SKM-1 (cell line): ENCODE measurements at regions not wholly inside any gene's neighbourhood (a gene's known extent, or its start where the extent isn't known, plus 50 kb on each side); places are given as distances from the start of the nearest gene placed in this dataset.
A peak's percentile ranks its signal among the peaks of the same experiment; 100 is the strongest.
"Not testable (repeated sequence)": the region's sequence is repeated elsewhere in the genome, so short reads cannot be mapped to it uniquely, and the experiment has no call there.

ENCODE experiments used
- DNase-seq: peaks from one replicate; lab custom pipeline; 2025; ENCODE audit not compliant: unreplicated experiment; lab: John Stamatoyannopoulos, UW

DNA sequence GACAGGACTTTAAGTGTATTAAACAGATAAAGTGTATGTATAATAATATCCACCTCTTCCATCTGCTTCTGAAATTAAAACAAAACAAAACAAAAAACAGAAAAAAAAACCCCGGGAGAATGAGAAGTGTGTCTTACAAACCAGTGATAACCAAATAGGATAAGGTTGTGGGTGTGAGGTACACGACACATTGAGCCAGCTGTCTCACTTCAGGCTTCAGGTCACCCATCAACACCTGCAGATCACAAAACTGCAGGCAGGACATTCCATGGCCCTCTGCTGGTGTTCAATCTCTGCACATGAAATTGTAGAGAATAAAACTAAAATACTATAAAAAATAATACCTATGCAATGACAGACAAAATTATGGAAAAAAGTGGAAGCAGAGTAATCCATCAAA lies 339.9 kb downstream of the SFMBT2 start:
- no peak for DNase-seq

DNA sequence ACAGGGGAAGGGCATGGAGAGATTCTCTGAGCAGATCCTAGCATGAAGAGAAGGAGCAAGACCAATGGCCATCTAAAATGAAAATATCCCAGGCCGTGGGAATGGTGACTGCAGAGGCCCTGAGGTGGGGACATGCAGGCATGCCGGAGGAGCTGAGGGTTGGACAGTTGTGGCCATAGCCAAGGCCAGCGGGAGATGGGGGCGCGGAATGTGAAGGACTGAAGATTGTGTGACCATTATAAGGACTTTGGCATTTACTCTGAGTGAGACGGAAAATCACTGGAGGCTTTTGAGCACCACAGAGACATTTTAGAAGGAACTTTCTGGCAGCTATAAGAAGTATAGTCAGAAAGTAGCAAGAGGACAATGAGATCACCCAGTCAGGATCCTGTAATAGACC lies 341.1 kb downstream of the SFMBT2 start:
- DNase-seq, result no peak

GRCh38 chr10:7056216-7056615 lies 354.6 kb downstream of the SFMBT2 start:
- no peak for DNase-seq

GRCh38 chr10:7054915-7055314 lies 355.9 kb downstream of the SFMBT2 start:
- no peak for DNase-seq

DNA sequence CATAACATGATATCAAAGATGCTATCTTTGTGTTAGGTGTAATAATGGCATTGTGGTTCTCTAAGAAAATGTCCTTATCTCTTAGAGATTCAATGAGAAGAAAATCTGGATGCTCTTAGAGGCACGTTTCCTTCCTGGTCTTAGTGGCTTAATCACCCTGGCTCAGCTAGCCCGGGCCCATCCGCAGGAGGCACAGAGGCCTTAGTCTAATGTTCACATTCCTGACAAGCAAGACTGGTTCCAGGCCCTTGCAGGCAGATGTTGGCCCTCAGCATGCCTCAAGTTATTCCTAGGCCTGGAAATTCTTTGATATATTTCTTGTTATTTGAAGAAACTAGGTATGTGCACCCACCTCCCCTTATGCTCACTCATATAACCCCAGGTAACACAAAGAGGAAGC lies 357.6 kb downstream of the SFMBT2 start:
- DNase-seq, result no peak

- DNase-seq, result not testable (repeated sequence)
Observed at GRCh38 chr10:7050024-7050423, 360.8 kb downstream of the SFMBT2 start.

GRCh38 chr10:7048061-7048460 lies 362.8 kb downstream of the SFMBT2 start:
- no peak for DNase-seq

- DNase-seq, result no peak
Observed at GRCh38 chr10:7046615-7047014, 364.2 kb downstream of the SFMBT2 start.

DNA sequence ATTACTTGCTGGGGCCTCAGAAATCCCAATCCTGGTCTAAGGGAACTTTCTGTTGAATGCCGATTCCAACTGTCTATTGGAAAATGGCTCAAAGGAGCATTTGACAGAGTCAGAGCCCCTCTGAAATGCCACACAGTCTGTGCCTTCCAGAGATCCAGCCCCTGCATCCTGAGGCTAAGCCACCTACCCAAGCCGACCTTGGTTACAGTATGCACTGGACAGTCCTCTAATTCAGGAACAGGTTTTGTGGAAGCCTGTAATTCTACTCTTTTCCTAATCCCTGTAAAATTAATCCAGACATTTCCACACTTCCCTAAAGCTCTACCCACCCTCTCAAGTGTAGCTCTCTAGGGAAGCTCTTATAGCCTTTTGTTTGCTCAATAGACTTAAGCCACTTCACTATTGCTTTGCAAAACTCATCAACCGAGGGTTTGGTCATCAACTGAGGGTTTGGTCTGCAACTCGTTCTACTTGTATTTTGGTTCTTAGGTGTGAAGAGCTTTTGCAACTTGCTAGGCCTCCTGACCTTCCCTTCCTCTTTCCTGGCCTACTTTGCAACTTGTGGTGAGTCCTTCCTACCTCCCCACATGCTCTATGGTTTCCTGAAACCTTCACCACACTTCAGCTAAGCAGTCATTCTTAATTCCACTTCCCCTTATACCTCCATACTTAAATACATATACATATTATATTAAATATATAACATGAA lies 364.8 kb downstream of the SFMBT2 start:
- peak; percentile 76 for DNase-seq

- DNase-seq, result no peak
Observed at GRCh38 chr10:7043055-7043653, 367.7 kb downstream of the SFMBT2 start.

DNA sequence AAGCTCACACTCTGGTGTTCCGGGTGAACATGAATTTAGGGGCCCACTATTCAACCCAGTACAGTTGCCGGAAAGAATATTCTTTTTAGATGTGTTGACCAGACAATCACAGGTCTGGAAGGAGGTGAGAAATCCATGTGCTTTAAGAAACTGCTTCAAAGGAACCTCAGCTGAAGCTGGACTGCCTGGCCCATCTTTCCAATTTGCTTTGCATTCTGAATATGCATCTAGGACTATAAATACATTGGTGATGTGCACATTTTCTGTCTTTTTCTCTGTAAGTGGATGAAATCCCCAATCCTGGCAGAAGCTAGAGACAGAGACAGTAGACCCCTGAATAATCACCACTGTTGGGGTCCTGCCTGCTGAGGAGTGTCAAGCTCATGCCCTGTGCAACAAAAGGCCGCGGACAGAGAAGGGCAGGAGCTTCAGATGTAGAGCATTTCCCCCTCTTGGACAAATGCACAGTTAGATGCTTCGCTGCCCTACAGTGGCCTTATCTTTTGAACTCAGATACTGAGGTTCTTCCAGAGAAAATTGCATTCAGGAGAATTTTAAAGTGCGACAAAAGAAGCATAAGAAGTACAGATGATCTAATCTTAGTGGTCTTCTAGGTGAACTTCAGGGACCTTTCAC lies 368.3 kb downstream of the SFMBT2 start:
- DNase-seq, result no peak

DNA sequence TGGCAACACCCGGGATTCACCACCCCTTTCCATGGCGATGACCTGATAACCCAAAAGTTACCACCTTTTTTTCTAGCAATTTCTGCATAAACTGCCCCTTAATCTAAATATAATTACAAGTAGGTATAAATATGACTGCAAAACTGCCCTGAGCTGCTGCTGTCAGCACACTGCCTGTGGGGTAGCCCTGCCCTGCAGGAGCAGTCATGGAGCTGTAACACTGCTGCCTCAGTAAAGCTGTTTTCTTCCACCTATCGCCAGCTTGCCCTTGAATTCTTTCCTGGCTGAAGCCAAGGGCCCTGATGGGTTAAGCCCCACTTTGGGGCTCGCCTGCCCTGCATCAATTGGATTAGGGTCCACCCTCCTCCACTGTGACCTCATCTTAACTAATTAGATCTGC lies 368.8 kb downstream of the SFMBT2 start:
- DNase-seq, result no peak

- no peak for DNase-seq
Observed at GRCh38 chr10:7040681-7041080, 370.2 kb downstream of the SFMBT2 start.

DNA sequence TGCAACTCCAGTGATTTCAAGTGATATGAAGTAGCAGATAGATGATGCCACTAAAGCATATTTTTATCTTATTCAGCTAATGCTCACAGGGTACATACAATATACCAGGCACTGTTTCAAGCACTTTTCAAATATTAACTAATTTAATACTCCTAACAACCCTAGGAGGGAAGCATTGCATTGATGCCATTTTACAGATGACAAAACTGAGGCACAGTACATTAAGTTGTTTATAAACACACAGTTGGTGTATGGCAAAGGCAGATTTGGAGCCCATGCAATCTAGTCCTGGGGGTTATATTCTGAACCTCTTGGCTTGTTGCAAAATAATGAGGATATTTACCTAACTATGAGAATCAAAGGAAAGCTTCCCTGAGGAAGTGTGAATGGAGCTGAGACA lies 371.0 kb downstream of the SFMBT2 start:
- no peak for DNase-seq

DNA sequence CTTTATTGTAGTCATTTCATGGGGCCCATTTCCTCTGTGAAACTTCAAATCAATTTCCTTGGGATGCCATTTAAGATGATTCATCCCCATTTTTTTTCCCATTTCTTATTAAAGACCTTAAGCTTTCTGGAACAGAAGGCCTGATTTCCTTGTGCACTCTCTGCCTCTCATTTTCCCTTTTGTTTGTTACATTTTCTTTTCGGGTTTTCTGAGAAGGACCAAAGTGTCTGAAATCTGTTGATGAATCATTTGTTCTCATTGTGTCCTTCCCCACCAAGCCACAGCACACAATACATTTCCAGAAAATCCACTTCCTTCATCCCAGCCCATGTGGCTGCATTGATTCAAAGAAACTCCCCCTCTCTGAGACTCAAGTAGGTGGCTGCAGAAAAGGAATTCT lies 372.4 kb downstream of the SFMBT2 start:
- no peak for DNase-seq

GRCh38 chr10:7037434-7037833 lies 373.4 kb downstream of the SFMBT2 start:
- not testable (repeated sequence) for DNase-seq

DNA sequence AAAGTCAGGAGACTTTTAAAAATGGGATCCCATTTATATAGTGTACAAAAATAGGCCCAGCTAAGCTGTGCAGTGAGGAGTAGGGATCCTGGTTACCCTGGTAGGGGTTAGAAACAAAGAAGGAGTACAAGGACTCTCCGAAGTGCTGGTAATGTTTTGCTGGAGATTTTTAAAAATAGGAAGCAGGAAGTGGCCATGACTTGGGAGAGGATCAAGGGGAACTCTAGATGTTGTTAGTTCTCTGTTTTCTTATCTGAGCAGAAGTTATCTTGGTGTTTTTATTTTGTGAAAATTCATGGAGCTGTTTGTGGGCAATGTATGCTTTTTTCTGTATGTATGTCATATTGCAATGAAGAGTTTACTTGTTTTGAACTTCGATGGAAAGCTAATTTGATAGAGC lies 373.9 kb downstream of the SFMBT2 start:
- DNase-seq, result no peak

GRCh38 chr10:7035126-7035761 lies 375.6 kb downstream of the SFMBT2 start:
- no peak for DNase-seq

DNA sequence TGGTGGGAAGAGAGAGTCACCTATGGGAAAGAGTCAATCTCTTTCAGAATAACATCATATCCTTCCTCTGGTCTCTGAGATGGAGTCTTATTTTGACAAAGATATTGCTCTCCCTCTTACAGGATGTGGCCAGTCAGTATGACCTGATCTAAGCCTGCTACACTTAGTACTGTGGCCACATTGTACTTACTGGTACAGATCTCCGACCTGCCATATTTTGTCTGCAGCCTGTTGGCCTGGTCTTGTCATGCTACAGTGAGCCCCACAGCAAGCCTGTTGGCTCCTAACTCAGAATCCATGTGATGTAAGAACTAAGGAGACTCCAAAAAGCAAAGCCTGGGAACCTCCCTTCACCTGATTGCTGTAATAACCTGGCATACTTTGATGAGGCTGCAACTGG lies 377.8 kb downstream of the SFMBT2 start:
- no peak for DNase-seq

DNA sequence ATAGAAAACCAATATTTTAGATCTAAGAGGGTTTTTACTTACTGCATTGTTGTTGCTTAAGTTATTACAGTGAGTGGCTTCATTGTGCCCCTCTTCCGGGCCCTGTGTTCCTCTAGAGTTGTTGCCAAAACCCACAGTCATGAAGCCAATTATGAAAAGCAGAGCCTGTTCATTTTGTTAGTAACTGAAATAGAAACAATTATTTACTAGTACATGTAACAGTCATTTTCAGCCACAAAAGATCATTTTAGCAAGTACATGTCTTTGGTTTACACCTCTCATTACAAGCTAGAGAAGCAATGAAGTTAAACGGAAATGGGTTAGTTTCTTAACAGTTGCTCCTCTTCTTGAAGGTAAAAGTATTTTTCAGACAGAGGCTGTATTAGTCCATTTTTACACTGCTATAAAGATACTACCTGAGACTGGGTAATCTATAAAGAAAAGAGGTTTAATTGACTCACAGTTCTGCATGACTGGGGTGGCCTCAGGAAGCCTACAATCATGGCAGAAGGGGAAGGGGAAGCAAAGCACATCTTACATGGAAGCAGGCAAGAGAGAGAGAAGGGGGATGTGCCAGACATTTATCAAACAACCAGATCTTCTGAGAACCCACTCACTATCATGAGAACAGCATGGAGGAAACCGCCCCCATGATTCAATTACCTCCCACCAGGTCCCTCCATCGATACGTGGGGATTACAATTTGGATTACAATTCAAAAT lies 380.5 kb downstream of the SFMBT2 start:
- no peak for DNase-seq

DNA sequence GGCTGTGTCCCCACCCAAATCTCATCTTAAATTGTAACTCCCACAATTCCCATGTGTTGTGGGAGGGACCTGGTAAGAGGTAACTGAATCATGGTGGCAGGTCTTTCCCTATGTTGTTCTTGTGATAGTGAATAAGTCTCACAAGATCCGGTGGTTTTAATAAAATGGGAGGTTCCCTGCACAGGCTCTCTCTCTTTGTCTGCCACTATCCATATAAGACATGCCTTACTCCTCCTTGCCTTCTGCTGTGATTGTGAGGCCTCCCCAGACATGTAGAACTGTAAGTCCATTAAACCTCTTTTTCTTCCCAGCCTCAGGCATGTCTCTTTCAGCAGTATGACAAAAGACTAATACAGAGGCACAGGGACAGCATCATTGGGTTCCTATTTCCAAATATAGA lies 381.2 kb downstream of the SFMBT2 start:
- no peak for DNase-seq

DNA sequence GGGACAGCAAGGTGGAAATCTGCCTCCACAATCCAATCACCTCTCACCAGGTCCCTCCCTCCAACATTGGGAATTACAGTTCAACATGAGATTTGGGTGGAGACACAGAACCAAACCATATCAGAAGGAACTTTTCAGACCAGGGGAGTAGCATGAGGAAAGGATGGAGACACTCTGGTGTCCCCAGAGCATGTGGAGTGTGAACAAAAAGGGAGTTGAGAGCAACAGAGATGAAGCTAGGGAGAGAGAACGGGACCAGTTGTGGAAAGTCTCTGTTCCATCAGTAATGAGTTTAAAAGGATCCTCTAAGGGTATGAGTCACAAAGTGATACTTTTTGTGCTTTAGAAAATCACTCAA lies 382.0 kb downstream of the SFMBT2 start:
- no peak for DNase-seq
